GM12865 (cell line): ENCODE measurements at regions not wholly inside any gene's neighbourhood (a gene's known extent, or its start where the extent isn't known, plus 50 kb on each side); places are given as distances from the start of the nearest gene placed in this dataset.

ENCODE experiments used
- DNase-seq: peaks from one replicate; pipeline ENCODE4 v3.0.0; 2010; ENCODE audit warnings: low read depth
- H3K4me3 ChIP-seq: 2 replicates; pipeline ENCODE4 v1.5.1; 2011; ENCODE audit warnings: mild to moderate bottlenecking, low read depth, low read length, control low read depth
- TF ChIP-seq, protein P1 (sequence below): IDR thresholded peaks from 2 replicates; pipeline ENCODE4 v1.5.1; 2011; ENCODE audit warnings: low read length, control low read depth, low read depth, inconsistent platforms; ENCODE audit not compliant: insufficient read depth; ENCODE audit errors: missing control alignments

DNA sequence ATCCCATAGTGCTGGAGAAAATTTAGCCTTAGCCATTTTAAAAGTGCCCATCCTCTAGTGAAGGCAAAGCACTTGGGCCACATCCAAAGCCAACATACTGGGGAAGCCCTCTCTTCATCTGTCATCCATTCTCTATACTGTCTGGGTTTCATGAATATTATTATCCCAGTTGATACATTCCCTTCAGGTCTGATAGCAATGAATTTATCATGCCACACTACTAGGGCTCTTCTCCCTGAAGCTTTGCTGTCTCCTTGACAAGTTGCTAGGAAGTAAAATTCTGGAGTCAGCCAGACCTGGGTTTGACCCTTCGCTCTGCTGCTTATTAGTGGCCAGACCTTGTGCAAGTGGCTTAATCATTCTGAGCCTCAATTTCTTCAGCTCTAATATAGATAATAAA, 1041.4 kb upstream of the ADGRL2 start:
- DNase-seq = no peak
- TF ChIP-seq, protein P1, sequence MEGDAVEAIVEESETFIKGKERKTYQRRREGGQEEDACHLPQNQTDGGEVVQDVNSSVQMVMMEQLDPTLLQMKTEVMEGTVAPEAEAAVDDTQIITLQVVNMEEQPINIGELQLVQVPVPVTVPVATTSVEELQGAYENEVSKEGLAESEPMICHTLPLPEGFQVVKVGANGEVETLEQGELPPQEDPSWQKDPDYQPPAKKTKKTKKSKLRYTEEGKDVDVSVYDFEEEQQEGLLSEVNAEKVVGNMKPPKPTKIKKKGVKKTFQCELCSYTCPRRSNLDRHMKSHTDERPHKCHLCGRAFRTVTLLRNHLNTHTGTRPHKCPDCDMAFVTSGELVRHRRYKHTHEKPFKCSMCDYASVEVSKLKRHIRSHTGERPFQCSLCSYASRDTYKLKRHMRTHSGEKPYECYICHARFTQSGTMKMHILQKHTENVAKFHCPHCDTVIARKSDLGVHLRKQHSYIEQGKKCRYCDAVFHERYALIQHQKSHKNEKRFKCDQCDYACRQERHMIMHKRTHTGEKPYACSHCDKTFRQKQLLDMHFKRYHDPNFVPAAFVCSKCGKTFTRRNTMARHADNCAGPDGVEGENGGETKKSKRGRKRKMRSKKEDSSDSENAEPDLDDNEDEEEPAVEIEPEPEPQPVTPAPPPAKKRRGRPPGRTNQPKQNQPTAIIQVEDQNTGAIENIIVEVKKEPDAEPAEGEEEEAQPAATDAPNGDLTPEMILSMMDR = no peak

DNA sequence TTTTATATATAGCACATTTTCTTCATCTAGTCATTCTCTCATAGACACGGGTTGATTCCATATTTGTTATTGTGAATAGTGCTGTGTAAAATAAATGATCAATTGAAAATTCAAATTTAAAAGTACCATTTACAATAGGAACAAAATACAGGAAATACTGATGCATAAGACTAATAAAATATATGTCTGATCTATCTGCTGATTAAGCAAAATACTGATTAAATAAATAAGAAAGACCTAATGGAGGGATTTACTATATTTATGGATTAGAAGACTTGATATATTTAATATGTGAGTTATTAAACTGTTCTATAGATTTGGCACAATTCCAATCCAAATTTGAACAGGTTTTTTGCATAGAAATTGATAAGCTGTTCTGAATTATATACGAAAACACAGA, 1044.8 kb upstream of the ADGRL2 start:
- H3K4me3 ChIP-seq = no peak overlapping the region
- DNase-seq = no peak
- TF ChIP-seq, protein P1 = no peak

More for the DNA sequence above, 1041.4 kb upstream of the ADGRL2 start:
- no peak overlapping the region for H3K4me3 ChIP-seq

GRCh38 chr1:80751204-80751603, 1049.5 kb upstream of the ADGRL2 start:
- H3K4me3 ChIP-seq = no peak overlapping the region
- no peak for DNase-seq
- TF ChIP-seq, protein P1 = no peak

DNA sequence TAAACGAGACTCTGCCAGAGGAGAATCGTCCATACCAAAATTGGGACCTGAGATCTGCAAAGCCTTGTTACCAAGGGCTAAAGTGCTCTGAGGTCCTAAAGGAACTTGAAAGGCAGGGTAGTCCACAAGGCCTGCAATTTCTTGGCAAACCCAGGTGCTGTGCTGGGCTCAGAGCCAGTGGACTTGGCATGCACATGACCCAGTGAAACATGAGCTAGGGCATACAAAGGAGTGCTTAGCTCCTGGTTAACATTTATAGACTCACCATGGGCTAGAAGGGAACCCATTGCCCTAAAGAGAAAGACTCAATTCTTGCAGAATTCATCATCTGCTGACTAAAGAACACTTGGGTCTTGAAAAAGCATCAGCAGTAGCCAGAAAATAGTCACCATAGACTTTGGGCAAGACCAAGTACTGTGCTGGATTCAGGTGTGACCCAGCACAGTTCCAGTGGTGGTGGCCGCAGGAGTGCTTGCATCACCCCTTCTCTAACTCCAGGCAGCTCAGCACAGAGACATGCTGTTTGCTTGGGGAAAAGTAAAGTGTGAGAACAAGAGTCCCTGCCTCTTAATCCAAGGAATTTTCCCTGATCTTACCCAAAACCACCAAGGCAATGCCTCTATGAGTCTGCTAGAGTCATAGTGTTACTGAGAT, 1069.4 kb upstream of the ADGRL2 start:
- DNase-seq = no peak
- TF ChIP-seq, protein P1 = no peak
- no peak overlapping the region for H3K4me3 ChIP-seq

GRCh38 chr1:80722611-80723010, 1078.1 kb upstream of the ADGRL2 start:
- no peak overlapping the region for H3K4me3 ChIP-seq
- TF ChIP-seq, protein P1 = no peak
- DNase-seq = no peak

- H3K4me3 ChIP-seq = no peak overlapping the region
- no peak for DNase-seq
- TF ChIP-seq, protein P1 = no peak
Measured at GRCh38 chr1:80706526-80706925, 1094.2 kb upstream of the ADGRL2 start.

DNA sequence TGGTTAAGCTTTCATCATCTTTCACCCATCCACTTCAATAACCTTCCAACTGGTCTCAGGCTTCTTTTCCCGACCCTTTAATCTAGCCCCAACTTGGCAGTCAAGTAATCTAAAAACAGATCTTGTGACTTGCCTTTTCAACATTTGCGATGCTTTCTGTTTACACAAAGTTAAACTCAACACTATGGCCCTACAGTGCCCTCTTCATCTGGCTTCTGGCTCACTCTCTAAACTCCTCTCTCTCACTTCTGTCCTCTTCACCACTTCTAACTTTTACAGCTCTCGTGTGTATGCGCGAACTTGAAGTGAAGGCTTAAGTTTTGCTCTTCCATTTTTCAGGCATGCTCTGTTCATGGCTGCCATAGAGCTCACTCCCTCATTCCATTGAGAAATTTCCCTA, 1122.3 kb upstream of the ADGRL2 start:
- TF ChIP-seq, protein P1 = no peak
- H3K4me3 ChIP-seq = no peak overlapping the region
- no peak for DNase-seq
